CD4-positive, alpha-beta T cell treated with Interleukin-6 for 4 hours (primary cell): ENCODE measurements at regions not wholly inside any gene's neighbourhood (a gene's known extent, or its start where the extent isn't known, plus 50 kb on each side); places are given as distances from the start of the nearest gene placed in this dataset.
"Not testable (repeated sequence)": the region's sequence is repeated elsewhere in the genome, so short reads cannot be mapped to it uniquely, and the experiment has no call there.

ENCODE experiments used
- DNase-seq: peaks from one replicate; pipeline ENCODE4 v3.0.0-alpha.2; 2020; ENCODE audit warnings: mixed read lengths

GRCh38 chrX:63285375-63285774 is 65.8 kb downstream of the SPIN4 start:
- no peak for DNase-seq

GRCh38 chrX:63284659-63285058 is 66.5 kb downstream of the SPIN4 start:
- DNase-seq: no peak

GRCh38 chrX:63283348-63283747 is 67.8 kb downstream of the SPIN4 start:
- no peak for DNase-seq

- no peak for DNase-seq
Measured at GRCh38 chrX:63282828-63283227, 68.3 kb downstream of the SPIN4 start.

- no peak for DNase-seq
Measured at GRCh38 chrX:63282077-63282476, 69.1 kb downstream of the SPIN4 start.

- DNase-seq: no peak
Measured at GRCh38 chrX:63281465-63281864, 69.7 kb downstream of the SPIN4 start.

GRCh38 chrX:63277394-63277793 is 73.7 kb downstream of the SPIN4 start:
- not testable (repeated sequence) for DNase-seq

- DNase-seq: peak; percentile 14
Measured at GRCh38 chrX:63275127-63275526, 76.0 kb downstream of the SPIN4 start.

- no peak for DNase-seq
Measured at GRCh38 chrX:63270873-63271272, 80.3 kb downstream of the SPIN4 start.

GRCh38 chrX:63258144-63258543 is 93.0 kb downstream of the SPIN4 start:
- no peak for DNase-seq

- DNase-seq: peak; percentile 37
Measured at GRCh38 chrX:63250253-63250868, 100.8 kb downstream of the SPIN4 start.

GRCh38 chrX:63242689-63243088 is 108.4 kb downstream of the SPIN4 start:
- DNase-seq: not testable (repeated sequence)

GRCh38 chrX:63235963-63236362 is 115.2 kb downstream of the SPIN4 start:
- DNase-seq: not testable (repeated sequence)

- DNase-seq: not testable (repeated sequence)
Measured at GRCh38 chrX:63233013-63233412, 118.1 kb downstream of the SPIN4 start.

GRCh38 chrX:63218202-63218601 is 132.9 kb downstream of the SPIN4 start:
- not testable (repeated sequence) for DNase-seq

GRCh38 chrX:63217549-63217948 is 133.6 kb downstream of the SPIN4 start:
- not testable (repeated sequence) for DNase-seq

- DNase-seq: not testable (repeated sequence)
Measured at GRCh38 chrX:63209645-63210044, 141.5 kb downstream of the SPIN4 start.

- DNase-seq: not testable (repeated sequence)
Measured at GRCh38 chrX:63209128-63209527, 142.0 kb downstream of the SPIN4 start.

- not testable (repeated sequence) for DNase-seq
Measured at GRCh38 chrX:63204266-63205074, 146.7 kb downstream of the SPIN4 start.

GRCh38 chrX:63201987-63202386 is 149.1 kb downstream of the SPIN4 start:
- DNase-seq: not testable (repeated sequence)

GRCh38 chrX:63198693-63199092 is 152.4 kb downstream of the SPIN4 start:
- DNase-seq: not testable (repeated sequence)

- DNase-seq: not testable (repeated sequence)
Measured at GRCh38 chrX:63192366-63193041, 158.6 kb downstream of the SPIN4 start.

- no peak for DNase-seq
Measured at GRCh38 chrX:63186137-63186536, 165.0 kb downstream of the SPIN4 start.

- DNase-seq: not testable (repeated sequence)
Measured at GRCh38 chrX:63179852-63180251, 171.3 kb downstream of the SPIN4 start.
